ENCODE measurements at regions not wholly inside any gene's neighbourhood (a gene's known extent, or its start where the extent isn't known, plus 50 kb on each side); places are given as distances from the start of the nearest gene placed in this dataset.

DNA sequence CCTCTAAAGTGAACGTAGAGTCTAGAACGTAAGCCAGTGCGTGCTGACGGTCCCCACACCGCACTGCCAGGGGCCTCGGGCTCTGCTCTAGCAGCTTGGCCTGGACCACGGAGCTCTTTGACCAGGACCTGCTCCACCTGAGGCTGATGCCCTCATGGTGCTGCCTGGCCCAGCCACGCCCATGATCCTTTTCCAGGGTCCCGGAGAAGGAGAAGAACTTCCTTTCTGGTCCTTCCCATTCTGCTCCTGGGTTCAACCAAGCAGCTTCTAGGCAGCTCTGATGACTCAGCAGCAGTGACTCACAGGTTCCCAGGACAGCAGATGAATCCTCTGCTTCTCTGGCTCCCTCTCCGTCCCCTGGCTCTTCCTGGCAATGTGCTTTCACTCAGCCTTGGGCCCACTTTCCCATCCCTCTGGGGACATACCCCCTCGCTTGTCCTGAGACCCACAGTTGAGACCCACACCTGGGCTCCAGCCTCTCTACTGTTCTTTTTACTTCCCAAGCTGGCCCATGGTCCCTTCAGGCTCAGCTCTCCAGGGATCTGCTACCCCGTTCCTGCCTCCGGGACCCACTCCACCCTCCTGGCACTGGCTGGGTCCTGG lies 246.3 kb upstream of the RAB4A start:
- TF ChIP-seq, protein P1, sequence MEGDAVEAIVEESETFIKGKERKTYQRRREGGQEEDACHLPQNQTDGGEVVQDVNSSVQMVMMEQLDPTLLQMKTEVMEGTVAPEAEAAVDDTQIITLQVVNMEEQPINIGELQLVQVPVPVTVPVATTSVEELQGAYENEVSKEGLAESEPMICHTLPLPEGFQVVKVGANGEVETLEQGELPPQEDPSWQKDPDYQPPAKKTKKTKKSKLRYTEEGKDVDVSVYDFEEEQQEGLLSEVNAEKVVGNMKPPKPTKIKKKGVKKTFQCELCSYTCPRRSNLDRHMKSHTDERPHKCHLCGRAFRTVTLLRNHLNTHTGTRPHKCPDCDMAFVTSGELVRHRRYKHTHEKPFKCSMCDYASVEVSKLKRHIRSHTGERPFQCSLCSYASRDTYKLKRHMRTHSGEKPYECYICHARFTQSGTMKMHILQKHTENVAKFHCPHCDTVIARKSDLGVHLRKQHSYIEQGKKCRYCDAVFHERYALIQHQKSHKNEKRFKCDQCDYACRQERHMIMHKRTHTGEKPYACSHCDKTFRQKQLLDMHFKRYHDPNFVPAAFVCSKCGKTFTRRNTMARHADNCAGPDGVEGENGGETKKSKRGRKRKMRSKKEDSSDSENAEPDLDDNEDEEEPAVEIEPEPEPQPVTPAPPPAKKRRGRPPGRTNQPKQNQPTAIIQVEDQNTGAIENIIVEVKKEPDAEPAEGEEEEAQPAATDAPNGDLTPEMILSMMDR (IDR thresholded peaks at IDR 0.05): no peak
- TF ChIP-seq POLR2A (IDR thresholded peaks at IDR 0.05): no peak

All from sigmoid colon (tissue), 3 donors.